Vagina (tissue), 2 donors: ENCODE measurements at regions not wholly inside any gene's neighbourhood (a gene's known extent, or its start where the extent isn't known, plus 50 kb on each side); places are given as distances from the start of the nearest gene placed in this dataset.

Experiments used
- POLR2A ChIP-seq, 2 donors: fragments of 450-650 bp; IDR thresholded peaks; one replicate each; pipeline ENCODE4 v1.6.1; 2017; ENCODE audit warnings: antibody characterized with exemption in 2 of 2, mild to moderate bottlenecking in 2 of 2, moderate library complexity in 2 of 2
- POLR2AphosphoS5 ChIP-seq, 2 donors: sonication (generic); formaldehyde crosslinking; IDR thresholded peaks; one replicate each; pipeline ENCODE4 v1.9.0; 2017; ENCODE audit warnings: antibody characterized with exemption in 2 of 2, mild to moderate bottlenecking in 2 of 2, low read depth in 1 of 2; ENCODE audit not compliant: insufficient read depth in 1 of 2
- TF ChIP-seq, protein P1 (sequence below), 3 experiments: fragments of 450-650 bp in 2 of 3; fragments of 200-600 bp in 1 of 3; sonication (generic) in 1 of 3; IDR thresholded peaks; one replicate each; pipeline ENCODE4 v1.5.1; 2017 to 2019; ENCODE audit warnings: antibody characterized with exemption in 3 of 3, mild to moderate bottlenecking in 2 of 3, moderate library complexity in 2 of 3

DNA sequence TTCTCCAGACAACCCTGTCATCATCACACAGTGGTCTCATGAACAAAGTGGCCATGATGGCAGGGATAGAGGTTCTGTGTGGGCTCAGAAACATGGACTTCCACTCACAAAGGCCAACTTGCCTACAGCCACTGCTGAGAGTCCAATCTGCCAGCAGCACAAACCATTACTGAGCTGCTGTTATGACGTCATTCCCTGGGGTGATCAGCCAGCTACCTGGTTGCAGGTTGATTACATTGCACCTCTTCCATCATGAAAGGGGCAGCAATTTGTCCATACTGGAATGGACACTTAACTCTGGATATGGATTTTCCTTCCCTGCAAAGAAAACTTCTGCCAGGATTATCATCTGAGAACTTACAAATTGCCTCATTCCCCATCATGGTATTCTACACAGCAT, 1275.9 kb downstream of the TYW1 start:
- TF ChIP-seq, protein P1, sequence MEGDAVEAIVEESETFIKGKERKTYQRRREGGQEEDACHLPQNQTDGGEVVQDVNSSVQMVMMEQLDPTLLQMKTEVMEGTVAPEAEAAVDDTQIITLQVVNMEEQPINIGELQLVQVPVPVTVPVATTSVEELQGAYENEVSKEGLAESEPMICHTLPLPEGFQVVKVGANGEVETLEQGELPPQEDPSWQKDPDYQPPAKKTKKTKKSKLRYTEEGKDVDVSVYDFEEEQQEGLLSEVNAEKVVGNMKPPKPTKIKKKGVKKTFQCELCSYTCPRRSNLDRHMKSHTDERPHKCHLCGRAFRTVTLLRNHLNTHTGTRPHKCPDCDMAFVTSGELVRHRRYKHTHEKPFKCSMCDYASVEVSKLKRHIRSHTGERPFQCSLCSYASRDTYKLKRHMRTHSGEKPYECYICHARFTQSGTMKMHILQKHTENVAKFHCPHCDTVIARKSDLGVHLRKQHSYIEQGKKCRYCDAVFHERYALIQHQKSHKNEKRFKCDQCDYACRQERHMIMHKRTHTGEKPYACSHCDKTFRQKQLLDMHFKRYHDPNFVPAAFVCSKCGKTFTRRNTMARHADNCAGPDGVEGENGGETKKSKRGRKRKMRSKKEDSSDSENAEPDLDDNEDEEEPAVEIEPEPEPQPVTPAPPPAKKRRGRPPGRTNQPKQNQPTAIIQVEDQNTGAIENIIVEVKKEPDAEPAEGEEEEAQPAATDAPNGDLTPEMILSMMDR (IDR thresholded peaks at IDR 0.05), result no peak
- TF ChIP-seq POLR2AphosphoS5 (IDR thresholded peaks at IDR 0.05; ENCODE audit: insufficient read depth in 1 of 2, low read depth in 1 of 2), result no peak
- no peak for TF ChIP-seq POLR2A (IDR thresholded peaks at IDR 0.05)
